ENCODE measurements at regions not wholly inside any gene's neighbourhood (a gene's known extent, or its start where the extent isn't known, plus 50 kb on each side); places are given as distances from the start of the nearest gene placed in this dataset.

GRCh38 chr2:34294961-34295360 lies 695.9 kb upstream of the FAM98A start:
- TF ChIP-seq POLR2A (IDR thresholded peaks at IDR 0.05) = no peak
- TF ChIP-seq, protein P1, sequence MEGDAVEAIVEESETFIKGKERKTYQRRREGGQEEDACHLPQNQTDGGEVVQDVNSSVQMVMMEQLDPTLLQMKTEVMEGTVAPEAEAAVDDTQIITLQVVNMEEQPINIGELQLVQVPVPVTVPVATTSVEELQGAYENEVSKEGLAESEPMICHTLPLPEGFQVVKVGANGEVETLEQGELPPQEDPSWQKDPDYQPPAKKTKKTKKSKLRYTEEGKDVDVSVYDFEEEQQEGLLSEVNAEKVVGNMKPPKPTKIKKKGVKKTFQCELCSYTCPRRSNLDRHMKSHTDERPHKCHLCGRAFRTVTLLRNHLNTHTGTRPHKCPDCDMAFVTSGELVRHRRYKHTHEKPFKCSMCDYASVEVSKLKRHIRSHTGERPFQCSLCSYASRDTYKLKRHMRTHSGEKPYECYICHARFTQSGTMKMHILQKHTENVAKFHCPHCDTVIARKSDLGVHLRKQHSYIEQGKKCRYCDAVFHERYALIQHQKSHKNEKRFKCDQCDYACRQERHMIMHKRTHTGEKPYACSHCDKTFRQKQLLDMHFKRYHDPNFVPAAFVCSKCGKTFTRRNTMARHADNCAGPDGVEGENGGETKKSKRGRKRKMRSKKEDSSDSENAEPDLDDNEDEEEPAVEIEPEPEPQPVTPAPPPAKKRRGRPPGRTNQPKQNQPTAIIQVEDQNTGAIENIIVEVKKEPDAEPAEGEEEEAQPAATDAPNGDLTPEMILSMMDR (IDR thresholded peaks at IDR 0.05) = no peak

Data from uterus (tissue), 2 donors.